NOMO-1 (cell line): ENCODE measurements at regions not wholly inside any gene's neighbourhood (a gene's known extent, or its start where the extent isn't known, plus 50 kb on each side); places are given as distances from the start of the nearest gene placed in this dataset.

Experiments
- DNase-seq, 2 experiments: peaks; one replicate each; lab custom pipeline; 2025; ENCODE audit not compliant: unreplicated experiment in 2 of 2; lab: John Stamatoyannopoulos, UW

GRCh38 chr2:45337481-45337880 lies 273.6 kb downstream of the SRBD1 start:
- no peak for DNase-seq

GRCh38 chr2:45334205-45334604 lies 276.9 kb downstream of the SRBD1 start:
- DNase-seq = no peak

GRCh38 chr2:45332567-45332966 lies 278.5 kb downstream of the SRBD1 start:
- DNase-seq = no peak

GRCh38 chr2:45332094-45332493 lies 279.0 kb downstream of the SRBD1 start:
- peak in 1 of 2 experiments; percentile 40 for DNase-seq

GRCh38 chr2:45331410-45331786 lies 279.7 kb downstream of the SRBD1 start:
- no peak for DNase-seq

GRCh38 chr2:45330637-45331409 lies 280.2 kb downstream of the SRBD1 start:
- no peak for DNase-seq

GRCh38 chr2:45330108-45330507 lies 281.0 kb downstream of the SRBD1 start:
- DNase-seq = no peak

GRCh38 chr2:45329045-45329677 lies 281.9 kb downstream of the SRBD1 start:
- DNase-seq = no peak

- no peak for DNase-seq
Observed at GRCh38 chr2:45328264-45328870, 282.7 kb downstream of the SRBD1 start.

GRCh38 chr2:45323344-45323743 lies 287.7 kb downstream of the SRBD1 start:
- no peak for DNase-seq

- no peak for DNase-seq
Observed at GRCh38 chr2:45320956-45321355, 290.1 kb downstream of the SRBD1 start.

- no peak for DNase-seq
Observed at GRCh38 chr2:45319683-45320455, 291.2 kb downstream of the SRBD1 start.

GRCh38 chr2:45318686-45319085 lies 292.4 kb downstream of the SRBD1 start:
- DNase-seq = no peak

- DNase-seq = no peak
Observed at GRCh38 chr2:45316576-45317338, 294.3 kb downstream of the SRBD1 start.

- no peak for DNase-seq
Observed at GRCh38 chr2:45315861-45316260, 295.2 kb downstream of the SRBD1 start.

GRCh38 chr2:45312275-45312674 lies 298.8 kb downstream of the SRBD1 start:
- DNase-seq = no peak

- DNase-seq = no peak
Observed at GRCh38 chr2:45311559-45311958, 299.5 kb downstream of the SRBD1 start.

GRCh38 chr2:45307147-45307546 lies 297.9 kb upstream of the SIX2 start:
- no peak for DNase-seq

- DNase-seq = no peak
Observed at GRCh38 chr2:45305599-45305998, 296.3 kb upstream of the SIX2 start.

- DNase-seq = no peak
Observed at GRCh38 chr2:45303417-45304202, 294.4 kb upstream of the SIX2 start.
